ENCODE measurements at regions not wholly inside any gene's neighbourhood (a gene's known extent, or its start where the extent isn't known, plus 50 kb on each side); places are given as distances from the start of the nearest gene placed in this dataset.

DNA sequence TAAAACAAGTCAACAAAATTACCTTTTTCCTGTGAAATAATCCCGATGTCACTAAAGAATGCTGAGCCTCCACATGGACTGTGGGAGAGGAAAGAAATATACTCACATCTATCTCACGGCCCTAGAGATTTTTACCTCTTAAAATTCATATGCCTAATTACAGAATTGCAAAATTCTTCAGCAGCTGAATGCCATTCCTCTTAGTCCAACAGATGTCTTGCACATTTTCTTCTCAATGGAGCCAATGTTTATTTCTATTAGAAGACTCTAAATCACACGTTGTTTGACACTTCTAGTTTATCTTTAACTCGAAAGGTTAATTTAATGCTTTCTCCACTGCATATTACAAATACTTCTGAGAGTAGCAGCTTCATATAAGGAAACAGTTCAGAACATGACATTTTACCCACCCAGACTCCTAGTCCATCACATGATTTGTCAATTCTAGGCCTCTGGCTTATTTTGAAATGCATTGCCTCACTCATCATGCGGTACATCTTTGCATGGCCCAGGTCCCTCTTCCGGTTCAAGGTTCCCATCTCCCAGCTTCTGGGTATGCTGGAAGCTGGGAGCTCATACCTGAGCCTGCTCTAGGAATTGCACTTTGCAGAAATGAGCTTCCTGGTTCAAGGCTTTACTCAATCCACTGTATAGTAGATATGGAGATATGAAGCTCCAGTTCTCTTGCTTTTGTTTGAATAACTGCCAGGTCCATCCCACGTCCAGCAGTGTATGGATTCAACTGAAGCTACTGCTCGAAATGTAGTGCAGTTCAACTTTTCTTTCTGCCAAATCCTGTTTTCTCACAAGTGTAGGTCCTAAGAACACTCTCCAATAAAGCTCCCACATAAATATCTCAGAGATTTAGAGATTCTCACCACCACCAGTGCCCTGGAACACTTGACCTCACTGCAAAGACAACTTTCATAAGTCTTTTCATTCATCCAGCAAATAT, 306.2 kb downstream of the GPR37 start:
- no peaks in the 10 kb centered on the region for H3K4me1 ChIP-seq (ENCODE audit: insufficient read depth, low read length)
- H3K9me3 ChIP-seq (ENCODE audit: insufficient read depth, low read length, severe bottlenecking) = no peaks in the 10 kb centered on the region
- no peaks in the 10 kb centered on the region for H3K27me3 ChIP-seq (ENCODE audit: insufficient read depth, low read length, poor library complexity)
- no peaks in the 10 kb centered on the region for H4K20me1 ChIP-seq (ENCODE audit: insufficient read depth, low read length)
- H3K27ac ChIP-seq (ENCODE audit: low read length) = no peak overlapping the region
- no peak for ATAC-seq (ENCODE audit: insufficient read depth, low read depth)
- H3K4me2 ChIP-seq (ENCODE audit: insufficient read depth, low read length) = no peak overlapping the region
- DNase-seq = no peak
- no peaks in the 10 kb centered on the region for H3K36me3 ChIP-seq (ENCODE audit: insufficient read depth, low read length)
- H3K4me3 ChIP-seq (ENCODE audit: low read depth in 1 of 2, low read length in 2 of 2) = no peak overlapping the region
- no peaks in the 10 kb centered on the region for H3K79me2 ChIP-seq (ENCODE audit: insufficient read depth, low read length)
- TF ChIP-seq, protein P1, sequence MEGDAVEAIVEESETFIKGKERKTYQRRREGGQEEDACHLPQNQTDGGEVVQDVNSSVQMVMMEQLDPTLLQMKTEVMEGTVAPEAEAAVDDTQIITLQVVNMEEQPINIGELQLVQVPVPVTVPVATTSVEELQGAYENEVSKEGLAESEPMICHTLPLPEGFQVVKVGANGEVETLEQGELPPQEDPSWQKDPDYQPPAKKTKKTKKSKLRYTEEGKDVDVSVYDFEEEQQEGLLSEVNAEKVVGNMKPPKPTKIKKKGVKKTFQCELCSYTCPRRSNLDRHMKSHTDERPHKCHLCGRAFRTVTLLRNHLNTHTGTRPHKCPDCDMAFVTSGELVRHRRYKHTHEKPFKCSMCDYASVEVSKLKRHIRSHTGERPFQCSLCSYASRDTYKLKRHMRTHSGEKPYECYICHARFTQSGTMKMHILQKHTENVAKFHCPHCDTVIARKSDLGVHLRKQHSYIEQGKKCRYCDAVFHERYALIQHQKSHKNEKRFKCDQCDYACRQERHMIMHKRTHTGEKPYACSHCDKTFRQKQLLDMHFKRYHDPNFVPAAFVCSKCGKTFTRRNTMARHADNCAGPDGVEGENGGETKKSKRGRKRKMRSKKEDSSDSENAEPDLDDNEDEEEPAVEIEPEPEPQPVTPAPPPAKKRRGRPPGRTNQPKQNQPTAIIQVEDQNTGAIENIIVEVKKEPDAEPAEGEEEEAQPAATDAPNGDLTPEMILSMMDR (IDR thresholded peaks at IDR 0.05; ENCODE audit: borderline replicate concordance, extremely low read depth, low read length, poor library complexity, severe bottlenecking) = no peak
- TF ChIP-seq EZH2 (IDR thresholded peaks at IDR 0.05; ENCODE audit: borderline replicate concordance, low read depth, low read length, severe bottlenecking) = no peak
- H2AFZ ChIP-seq (ENCODE audit: low read depth, low read length) = no peak overlapping the region
- no peak overlapping the region for H3K9ac ChIP-seq (ENCODE audit: low read depth, low read length)

DNA sequence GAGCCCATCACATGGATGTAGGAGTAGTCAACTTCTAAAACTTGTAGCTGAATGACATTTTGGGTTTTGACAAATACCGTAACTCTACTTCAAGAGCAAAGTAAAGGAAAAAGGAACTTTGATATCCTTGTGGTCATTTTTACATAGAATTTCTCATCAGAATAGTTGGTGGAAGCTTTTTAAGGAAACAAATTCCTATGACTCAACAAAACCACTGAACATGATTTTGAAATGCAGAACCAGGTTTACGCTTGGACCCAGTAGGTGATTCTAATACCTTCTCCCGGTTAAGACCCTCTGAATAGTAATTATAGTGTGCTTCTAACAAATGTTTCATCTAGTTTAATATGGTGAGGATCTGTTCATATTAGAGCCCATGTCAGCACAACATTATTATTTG, 307.8 kb downstream of the GPR37 start:
- H3K79me2 ChIP-seq (ENCODE audit: insufficient read depth, low read length) = no peaks in the 10 kb centered on the region
- H3K4me3 ChIP-seq (ENCODE audit: low read depth in 1 of 2, low read length in 2 of 2) = no peak overlapping the region
- no peak for TF ChIP-seq EZH2 (IDR thresholded peaks at IDR 0.05; ENCODE audit: borderline replicate concordance, low read depth, low read length, severe bottlenecking)
- TF ChIP-seq, protein P1 (IDR thresholded peaks at IDR 0.05; ENCODE audit: borderline replicate concordance, extremely low read depth, low read length, poor library complexity, severe bottlenecking) = no peak
- H3K36me3 ChIP-seq (ENCODE audit: insufficient read depth, low read length) = no peaks in the 10 kb centered on the region
- no peak for DNase-seq
- no peak overlapping the region for H3K4me2 ChIP-seq (ENCODE audit: insufficient read depth, low read length)
- H3K9me3 ChIP-seq (ENCODE audit: insufficient read depth, low read length, severe bottlenecking) = no peaks in the 10 kb centered on the region
- H3K9ac ChIP-seq (ENCODE audit: low read depth, low read length) = no peak overlapping the region
- no peaks in the 10 kb centered on the region for H4K20me1 ChIP-seq (ENCODE audit: insufficient read depth, low read length)
- H3K27ac ChIP-seq (ENCODE audit: low read length) = no peak overlapping the region
- no peaks in the 10 kb centered on the region for H3K4me1 ChIP-seq (ENCODE audit: insufficient read depth, low read length)
- no peak for ATAC-seq (ENCODE audit: insufficient read depth, low read depth)
- H3K27me3 ChIP-seq (ENCODE audit: insufficient read depth, low read length, poor library complexity) = no peaks in the 10 kb centered on the region
- H2AFZ ChIP-seq (ENCODE audit: low read depth, low read length) = no peak overlapping the region

DNA sequence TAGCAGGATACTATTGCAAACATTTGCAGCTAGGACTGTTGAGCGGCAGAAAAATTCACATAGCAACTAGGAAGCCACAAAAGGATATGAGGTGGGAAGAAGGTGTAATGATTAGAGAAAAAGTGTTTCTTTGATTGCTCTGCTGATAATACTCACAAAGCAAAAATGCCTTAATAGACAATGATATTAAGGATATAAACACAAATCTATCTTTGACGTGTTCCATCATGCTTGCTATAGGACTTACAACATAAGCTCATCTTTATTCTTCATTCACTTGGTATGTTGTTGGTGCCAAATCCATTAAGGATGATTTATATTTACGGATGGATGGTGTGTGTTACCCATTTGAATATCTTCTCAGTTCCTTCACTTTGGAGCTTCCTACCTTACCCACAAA, 309.3 kb downstream of the GPR37 start:
- Histone ChIP-seq H3K79me2 (ENCODE audit: insufficient read depth, low read length) (no peaks in the 10 kb centered on the region), H2AFZ (ENCODE audit: low read depth, low read length) (no peak overlapping the region), H3K4me3 (ENCODE audit: low read depth in 1 of 2, low read length in 2 of 2) (no peak overlapping the region), H3K27me3 (ENCODE audit: insufficient read depth, low read length, poor library complexity) (no peaks in the 10 kb centered on the region), H3K4me1 (ENCODE audit: insufficient read depth, low read length) (no peaks in the 10 kb centered on the region), H3K36me3 (ENCODE audit: insufficient read depth, low read length) (no peaks in the 10 kb centered on the region), H4K20me1 (ENCODE audit: insufficient read depth, low read length) (no peaks in the 10 kb centered on the region), H3K4me2 (ENCODE audit: insufficient read depth, low read length) (no peak overlapping the region), H3K27ac (ENCODE audit: low read length) (no peak overlapping the region), H3K9me3 (ENCODE audit: insufficient read depth, low read length, severe bottlenecking) (no peaks in the 10 kb centered on the region), H3K9ac (ENCODE audit: low read depth, low read length) (no peak overlapping the region)
- TF ChIP-seq, protein P1 (IDR thresholded peaks at IDR 0.05; ENCODE audit: borderline replicate concordance, extremely low read depth, low read length, poor library complexity, severe bottlenecking) = no peak
- TF ChIP-seq EZH2 (IDR thresholded peaks at IDR 0.05; ENCODE audit: borderline replicate concordance, low read depth, low read length, severe bottlenecking) = no peak
- DNase-seq (no peak), ATAC-seq (ENCODE audit: insufficient read depth, low read depth) (no peak)
